ENCODE measurements at regions not wholly inside any gene's neighbourhood (a gene's known extent, or its start where the extent isn't known, plus 50 kb on each side); places are given as distances from the start of the nearest gene placed in this dataset.
A peak's percentile ranks its signal among the peaks of the same experiment; 100 is the strongest.
"Not testable (repeated sequence)": the region's sequence is repeated elsewhere in the genome, so short reads cannot be mapped to it uniquely, and the experiment has no call there.

DNA sequence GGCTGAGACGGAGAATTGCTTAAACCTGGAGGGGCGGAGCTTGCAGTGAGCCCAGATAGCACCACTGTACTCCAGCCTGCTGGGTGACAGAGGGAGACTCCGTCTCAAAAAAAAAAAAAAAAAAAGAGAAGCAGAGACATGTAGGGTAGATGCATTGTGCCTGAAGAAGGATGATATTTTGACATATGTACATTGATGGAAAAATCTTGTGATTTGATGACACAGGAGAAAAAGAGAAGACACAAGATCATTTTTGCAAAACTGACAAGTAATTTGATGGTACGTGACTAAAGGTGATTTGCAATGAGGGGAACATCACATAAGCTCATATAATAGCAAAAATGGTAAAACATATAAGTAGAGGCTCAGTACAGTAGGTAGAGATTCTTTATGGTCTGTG, 340.1 kb upstream of the FSTL5 start:
- TF ChIP-seq PAX5 (IDR thresholded peaks at IDR 0.05; ENCODE audit: insufficient read depth, low read length, severe bottlenecking) (no peak), POU2F2 (IDR thresholded peaks at IDR 0.05; ENCODE audit: low read depth, low read length) (no peak), POLR2A (IDR thresholded peaks at IDR 0.05; ENCODE audit: low read depth, low read length) (no peak)
- no peak for FAIRE-seq

DNA sequence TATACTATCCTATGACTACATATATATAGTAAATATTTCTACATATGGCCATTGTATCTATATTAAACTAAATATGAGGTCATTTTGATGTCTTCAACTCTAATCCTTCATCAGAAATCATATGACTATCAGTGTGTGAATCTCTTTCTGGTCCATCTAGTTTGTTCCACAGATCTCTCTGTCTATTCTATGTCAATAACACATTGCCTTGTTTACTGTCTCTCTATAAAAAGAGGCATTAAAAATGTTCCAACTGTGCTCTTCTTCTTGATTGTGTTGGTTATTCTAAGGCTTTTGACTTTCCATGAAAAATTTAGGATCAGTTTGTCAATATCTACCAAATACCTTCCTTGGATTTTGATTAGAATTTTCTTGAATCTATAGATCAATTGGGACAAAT, 338.3 kb upstream of the FSTL5 start:
- DNase-seq (ENCODE audit: insufficient read length, low spot score) = no peak
- TF ChIP-seq TAF1 (IDR thresholded peaks at IDR 0.05; ENCODE audit: low read depth, low read length) (no peak), POLR2AphosphoS5 (IDR thresholded peaks at IDR 0.05; ENCODE audit: low read depth, low read length) (no peak), SPI1 (IDR thresholded peaks at IDR 0.05; ENCODE audit: low read depth, low read length) (no peak), POU2F2 (IDR thresholded peaks at IDR 0.05; ENCODE audit: low read depth, low read length) (no peak), POLR2A (IDR thresholded peaks at IDR 0.05; ENCODE audit: low read depth, low read length) (no peak), PAX5 (IDR thresholded peaks at IDR 0.05; ENCODE audit: insufficient read depth, low read length, severe bottlenecking) (no peak)
- no peak for FAIRE-seq

More for the DNA sequence above, 340.1 kb upstream of the FSTL5 start:
- DNase-seq (ENCODE audit: insufficient read length, low spot score) = no peak

DNA sequence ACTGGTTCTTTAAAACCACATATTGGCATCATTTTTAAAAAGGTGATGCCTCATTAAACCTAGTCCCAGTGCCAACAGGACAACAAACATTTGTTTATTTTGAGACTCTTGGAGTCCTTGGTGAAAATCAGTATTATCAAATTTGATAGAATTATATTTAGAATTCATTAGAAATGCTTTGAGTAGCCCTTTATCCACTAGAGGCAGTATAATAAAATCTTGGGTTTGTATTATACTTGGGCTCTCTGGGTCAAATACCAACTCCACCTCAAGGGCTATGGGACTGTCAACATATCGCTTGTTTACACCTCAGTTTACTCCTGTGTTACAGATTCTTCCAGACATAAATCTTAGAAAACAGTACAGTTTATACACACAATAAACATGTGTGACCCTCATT, 335.7 kb upstream of the FSTL5 start:
- DNase-seq (ENCODE audit: insufficient read length, low spot score) (no peak), FAIRE-seq (no peak)
- no peak for TF ChIP-seq POLR2A (IDR thresholded peaks at IDR 0.05; ENCODE audit: low read depth, low read length)
- TF ChIP-seq POU2F2 (IDR thresholded peaks at IDR 0.05; ENCODE audit: low read depth, low read length) = no peak
- no peak for TF ChIP-seq TAF1 (IDR thresholded peaks at IDR 0.05; ENCODE audit: low read depth, low read length)
- TF ChIP-seq PAX5 (IDR thresholded peaks at IDR 0.05; ENCODE audit: insufficient read depth, low read length, severe bottlenecking) = no peak
- TF ChIP-seq POLR2AphosphoS5 (IDR thresholded peaks at IDR 0.05; ENCODE audit: low read depth, low read length) = no peak
- no peak for TF ChIP-seq SPI1 (IDR thresholded peaks at IDR 0.05; ENCODE audit: low read depth, low read length)

DNA sequence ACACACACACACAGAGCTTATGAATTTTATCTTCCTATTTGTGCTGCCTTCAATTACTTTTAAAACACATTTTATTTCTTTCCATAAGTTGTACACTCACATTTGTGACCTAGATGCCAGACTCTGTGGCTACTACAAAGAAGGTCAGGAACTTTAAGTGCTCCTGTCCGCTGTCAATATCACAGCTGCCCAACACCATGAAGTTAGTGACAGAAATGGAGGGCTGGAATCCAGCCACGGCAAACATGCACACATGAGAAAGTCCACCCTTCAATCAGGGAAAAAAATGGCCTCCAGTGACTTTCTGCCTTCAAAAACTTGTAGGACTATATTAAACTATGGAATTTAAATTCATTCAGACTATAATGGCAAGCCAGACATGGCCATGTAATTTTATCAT, 334.4 kb upstream of the FSTL5 start:
- TF ChIP-seq POLR2AphosphoS5 (IDR thresholded peaks at IDR 0.05; ENCODE audit: low read depth, low read length) (no peak), SPI1 (IDR thresholded peaks at IDR 0.05; ENCODE audit: low read depth, low read length) (no peak), TAF1 (IDR thresholded peaks at IDR 0.05; ENCODE audit: low read depth, low read length) (no peak), POU2F2 (IDR thresholded peaks at IDR 0.05; ENCODE audit: low read depth, low read length) (no peak), PAX5 (IDR thresholded peaks at IDR 0.05; ENCODE audit: insufficient read depth, low read length, severe bottlenecking) (no peak), POLR2A (IDR thresholded peaks at IDR 0.05; ENCODE audit: low read depth, low read length) (no peak)
- FAIRE-seq = no peak

DNA sequence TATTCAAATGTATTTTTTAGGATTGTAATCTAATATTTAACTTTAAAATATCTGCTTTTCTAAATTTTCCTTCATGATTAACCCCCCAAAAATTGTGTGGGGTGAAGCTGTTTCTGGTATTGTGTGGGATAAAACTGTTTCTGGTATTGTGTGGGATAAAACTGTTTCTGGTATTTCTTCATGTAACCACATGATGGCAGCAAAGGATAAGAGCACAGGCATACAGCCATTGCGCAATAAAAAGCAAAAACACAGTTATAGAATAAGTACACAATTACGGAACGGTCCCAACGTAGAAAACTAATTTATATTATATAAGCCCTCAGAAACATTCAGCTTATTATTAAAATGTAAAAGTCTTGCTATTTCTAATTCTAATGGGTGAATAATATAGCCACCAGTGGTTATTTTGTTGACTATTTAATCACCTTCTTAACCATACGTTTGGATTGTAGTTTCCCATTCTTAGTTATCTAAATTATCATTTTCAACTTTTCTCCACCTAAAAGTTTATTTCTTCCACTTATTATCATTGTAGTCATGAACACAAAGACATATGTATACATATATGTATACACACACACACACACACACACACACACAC, 333.9 kb upstream of the FSTL5 start:
- DNase-seq (ENCODE audit: insufficient read length, low spot score) = peak; percentile 10
- peak; percentile 20 for FAIRE-seq
- TF ChIP-seq TAF1 (IDR thresholded peaks at IDR 0.05; ENCODE audit: low read depth, low read length) = no peak
- TF ChIP-seq POU2F2 (IDR thresholded peaks at IDR 0.05; ENCODE audit: low read depth, low read length) = no peak
- no peak for TF ChIP-seq POLR2AphosphoS5 (IDR thresholded peaks at IDR 0.05; ENCODE audit: low read depth, low read length)
- no peak for TF ChIP-seq PAX5 (IDR thresholded peaks at IDR 0.05; ENCODE audit: insufficient read depth, low read length, severe bottlenecking)
- no peak for TF ChIP-seq POLR2A (IDR thresholded peaks at IDR 0.05; ENCODE audit: low read depth, low read length)
- TF ChIP-seq SPI1 (IDR thresholded peaks at IDR 0.05; ENCODE audit: low read depth, low read length) = no peak

More for the DNA sequence above, 334.4 kb upstream of the FSTL5 start:
- DNase-seq (ENCODE audit: insufficient read length, low spot score) = no peak

DNA sequence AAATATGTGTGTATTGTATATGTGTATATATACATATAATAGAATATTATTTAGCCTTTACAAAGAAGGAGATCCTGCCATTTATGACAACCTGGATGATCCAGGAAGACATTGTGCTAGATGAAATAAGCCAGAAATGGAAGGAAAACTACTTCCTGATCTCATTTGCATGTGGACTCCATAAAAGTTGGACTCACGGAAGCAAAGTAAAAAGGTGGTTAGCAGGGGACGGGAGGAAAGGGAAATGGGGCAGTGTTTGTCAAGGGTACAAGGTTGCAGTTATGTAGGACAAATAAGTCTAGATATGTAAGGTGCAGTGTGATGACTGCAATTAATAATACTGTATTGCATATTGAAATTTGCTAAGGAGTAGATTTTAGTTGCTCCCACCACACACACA, 331.1 kb upstream of the FSTL5 start:
- FAIRE-seq (no peak), DNase-seq (ENCODE audit: insufficient read length, low spot score) (no peak)
- no peak for TF ChIP-seq POLR2A (IDR thresholded peaks at IDR 0.05; ENCODE audit: low read depth, low read length)
- no peak for TF ChIP-seq POU2F2 (IDR thresholded peaks at IDR 0.05; ENCODE audit: low read depth, low read length)
- no peak for TF ChIP-seq SPI1 (IDR thresholded peaks at IDR 0.05; ENCODE audit: low read depth, low read length)
- TF ChIP-seq POLR2AphosphoS5 (IDR thresholded peaks at IDR 0.05; ENCODE audit: low read depth, low read length) = no peak
- no peak for TF ChIP-seq PAX5 (IDR thresholded peaks at IDR 0.05; ENCODE audit: insufficient read depth, low read length, severe bottlenecking)
- TF ChIP-seq TAF1 (IDR thresholded peaks at IDR 0.05; ENCODE audit: low read depth, low read length) = no peak

DNA sequence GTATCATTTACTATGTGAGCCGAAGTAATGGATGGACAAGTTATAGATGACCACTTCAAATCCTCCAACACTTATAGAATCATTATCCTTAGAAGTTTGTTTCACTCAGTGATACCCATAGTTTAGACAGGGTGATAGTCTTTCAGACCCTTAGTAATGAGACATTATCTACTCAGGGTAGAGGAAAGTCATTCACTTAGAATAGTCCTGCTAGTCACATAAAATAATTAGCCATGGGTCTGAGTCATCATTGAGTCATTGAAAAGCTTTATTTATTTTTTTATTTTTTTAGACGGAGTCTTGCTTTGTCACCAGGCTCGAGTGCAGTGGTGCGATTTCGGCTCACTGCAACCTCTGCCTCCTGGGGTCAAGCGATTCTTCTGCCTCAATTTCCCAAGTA, 321.7 kb upstream of the FSTL5 start:
- DNase-seq (ENCODE audit: insufficient read length, low spot score) (no peak), FAIRE-seq (no peak)
- TF ChIP-seq POLR2A (IDR thresholded peaks at IDR 0.05; ENCODE audit: low read depth, low read length) = no peak

DNA sequence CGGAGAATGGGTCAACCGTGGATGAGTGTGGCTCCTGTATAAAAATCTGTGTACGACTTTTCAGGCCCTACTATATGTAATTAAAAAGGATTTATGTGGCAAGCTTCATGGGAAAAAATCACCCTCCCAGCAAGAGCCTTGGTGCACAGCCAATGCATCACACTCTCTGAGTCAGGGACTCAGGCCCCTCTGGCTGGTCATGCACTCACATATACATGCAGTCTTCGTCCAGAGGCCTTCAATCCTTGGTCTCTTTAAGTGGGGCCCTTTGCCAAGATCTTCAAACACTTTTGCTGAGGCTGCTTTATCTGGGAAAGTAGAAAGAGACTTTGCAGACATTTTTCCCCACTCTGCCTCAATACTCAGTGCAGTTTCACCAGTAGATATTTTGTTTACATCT, 311.4 kb upstream of the FSTL5 start:
- TF ChIP-seq POLR2AphosphoS5 (IDR thresholded peaks at IDR 0.05; ENCODE audit: low read depth, low read length) (no peak), POLR2A (IDR thresholded peaks at IDR 0.05; ENCODE audit: low read depth, low read length) (no peak), POU2F2 (IDR thresholded peaks at IDR 0.05; ENCODE audit: low read depth, low read length) (no peak), TAF1 (IDR thresholded peaks at IDR 0.05; ENCODE audit: low read depth, low read length) (no peak)
- no peak for FAIRE-seq

DNA sequence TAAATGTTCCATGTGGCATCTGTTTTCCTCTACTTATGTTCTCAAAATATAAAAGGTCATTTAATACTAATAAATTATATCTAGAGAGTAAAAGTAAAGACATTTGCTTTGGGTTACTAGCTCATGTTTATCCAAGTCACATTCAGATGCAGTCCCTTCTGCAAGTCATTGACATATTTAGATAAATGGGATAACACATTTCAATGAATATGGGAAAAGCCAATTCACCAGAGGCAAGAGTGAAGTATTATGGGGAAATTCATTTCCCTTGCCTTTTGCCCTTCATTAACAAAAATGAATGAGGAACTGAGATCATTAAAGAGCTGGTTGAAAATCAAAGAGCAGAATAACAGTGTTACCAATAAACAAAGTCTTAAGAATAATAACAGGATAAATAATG, 306.2 kb upstream of the FSTL5 start:
- TF ChIP-seq POU2F2 (IDR thresholded peaks at IDR 0.05; ENCODE audit: low read depth, low read length) (no peak), PAX5 (IDR thresholded peaks at IDR 0.05; ENCODE audit: insufficient read depth, low read length, severe bottlenecking) (no peak), POLR2AphosphoS5 (IDR thresholded peaks at IDR 0.05; ENCODE audit: low read depth, low read length) (no peak), TAF1 (IDR thresholded peaks at IDR 0.05; ENCODE audit: low read depth, low read length) (no peak), POLR2A (IDR thresholded peaks at IDR 0.05; ENCODE audit: low read depth, low read length) (no peak), SPI1 (IDR thresholded peaks at IDR 0.05; ENCODE audit: low read depth, low read length) (no peak)
- DNase-seq (ENCODE audit: insufficient read length, low spot score) = no peak
- FAIRE-seq = no peak

More for the DNA sequence above, 311.4 kb upstream of the FSTL5 start:
- DNase-seq (ENCODE audit: insufficient read length, low spot score) = no peak

DNA sequence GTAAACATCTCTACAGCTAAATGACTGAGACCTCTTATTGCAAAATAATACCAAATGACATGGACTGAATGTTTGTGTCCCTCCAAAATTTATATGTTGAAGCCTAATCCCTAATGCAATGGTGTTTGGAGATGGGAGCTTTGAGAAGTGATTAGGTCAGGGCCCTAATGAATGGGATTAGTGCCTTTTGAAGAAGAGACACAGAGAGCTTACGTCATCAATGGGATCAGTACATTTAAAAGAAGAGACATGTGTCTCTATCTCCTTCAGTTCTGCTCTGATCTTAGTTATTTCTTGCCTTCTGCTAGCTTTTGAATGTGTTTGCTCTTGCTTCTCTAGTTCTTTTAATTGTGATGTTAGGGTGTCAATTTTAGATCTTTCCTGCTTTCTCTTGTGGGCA, 301.6 kb upstream of the FSTL5 start:
- not testable (repeated sequence) for DNase-seq (ENCODE audit: insufficient read length, low spot score); FAIRE-seq

DNA sequence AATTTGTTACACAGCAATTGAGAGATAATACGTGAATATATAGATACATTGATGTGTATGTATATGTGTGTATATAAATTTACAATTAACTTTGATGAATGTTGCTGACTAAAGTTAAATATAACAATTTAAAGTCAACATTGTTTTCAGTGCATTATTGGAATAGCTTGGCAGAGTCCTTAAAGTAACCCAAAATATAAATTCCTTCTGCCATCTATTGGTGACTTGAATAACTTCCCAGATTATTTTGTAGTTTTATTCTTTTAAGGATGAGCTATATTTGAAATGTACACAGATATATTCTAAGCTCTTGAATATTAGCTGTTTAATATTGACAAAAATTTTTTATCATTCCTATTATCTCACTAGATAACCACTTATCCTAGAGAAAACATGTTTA, 298.2 kb upstream of the FSTL5 start:
- FAIRE-seq (no peak), DNase-seq (ENCODE audit: insufficient read length, low spot score) (no peak)
- TF ChIP-seq POLR2A (IDR thresholded peaks at IDR 0.05; ENCODE audit: low read depth, low read length) = no peak
- TF ChIP-seq POLR2AphosphoS5 (IDR thresholded peaks at IDR 0.05; ENCODE audit: low read depth, low read length) = no peak
- TF ChIP-seq PAX5 (IDR thresholded peaks at IDR 0.05; ENCODE audit: insufficient read depth, low read length, severe bottlenecking) = no peak
- no peak for TF ChIP-seq POU2F2 (IDR thresholded peaks at IDR 0.05; ENCODE audit: low read depth, low read length)
- no peak for TF ChIP-seq SPI1 (IDR thresholded peaks at IDR 0.05; ENCODE audit: low read depth, low read length)

Measured in GM12891 (cell line).